Erythroblast (primary cell): ENCODE measurements at regions not wholly inside any gene's neighbourhood (a gene's known extent, or its start where the extent isn't known, plus 50 kb on each side); places are given as distances from the start of the nearest gene placed in this dataset.

Experiments used
- GATA1 ChIP-seq: IDR thresholded peaks from 2 replicates; pipeline ENCODE4 v1.6.1; 2011; ENCODE audit warnings: low read depth, mild to moderate bottlenecking, control low read depth, low read length, moderate library complexity
- POLR2A ChIP-seq: IDR thresholded peaks from 2 replicates; pipeline ENCODE4 v1.6.1; 2011; ENCODE audit warnings: mild to moderate bottlenecking, low read length

DNA sequence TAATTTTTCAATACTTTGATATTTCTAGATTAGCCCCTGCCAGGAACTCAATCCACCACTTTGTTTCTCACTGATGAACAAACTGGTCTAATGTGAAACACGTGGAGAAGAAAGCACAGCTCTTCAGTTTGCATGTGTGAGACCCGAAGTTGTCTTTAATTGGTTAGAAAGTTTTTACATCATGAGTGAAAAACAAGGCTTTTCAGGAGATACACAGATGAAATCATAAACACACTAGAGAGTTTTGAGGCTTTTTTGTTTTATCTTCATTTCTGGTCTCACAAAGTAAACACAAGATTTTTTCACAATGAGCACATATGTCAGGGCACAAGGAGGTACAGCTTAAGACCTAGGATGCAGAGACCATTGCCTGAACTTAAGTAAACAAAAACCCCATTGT, 84.5 kb upstream of the MOCS2 start:
- no peak for TF ChIP-seq POLR2A
- TF ChIP-seq GATA1 = no peak
